Omental fat pad (tissue), 3 donors: ENCODE measurements at regions not wholly inside any gene's neighbourhood (a gene's known extent, or its start where the extent isn't known, plus 50 kb on each side); places are given as distances from the start of the nearest gene placed in this dataset.

Experiments
- ATAC-seq: fragments of 150-250 bp; one replicate; pipeline ENCODE4 v1.9.1; 2016; ENCODE audit warnings: mild to moderate bottlenecking, moderate library complexity; ENCODE audit not compliant: low FRiP score
- DNase-seq: peaks from one replicate; pipeline ENCODE4 v3.0.0-alpha.2; 2019; ENCODE audit warnings: low spot score
- TF ChIP-seq, protein P1 (sequence below), 3 donors: fragments of 450-650 bp; IDR thresholded peaks; one replicate each; pipeline ENCODE4 v1.5.1; 2016 to 2017; ENCODE audit warnings: antibody characterized with exemption in 3 of 3, mild to moderate bottlenecking in 3 of 3, moderate library complexity in 2 of 3

DNA sequence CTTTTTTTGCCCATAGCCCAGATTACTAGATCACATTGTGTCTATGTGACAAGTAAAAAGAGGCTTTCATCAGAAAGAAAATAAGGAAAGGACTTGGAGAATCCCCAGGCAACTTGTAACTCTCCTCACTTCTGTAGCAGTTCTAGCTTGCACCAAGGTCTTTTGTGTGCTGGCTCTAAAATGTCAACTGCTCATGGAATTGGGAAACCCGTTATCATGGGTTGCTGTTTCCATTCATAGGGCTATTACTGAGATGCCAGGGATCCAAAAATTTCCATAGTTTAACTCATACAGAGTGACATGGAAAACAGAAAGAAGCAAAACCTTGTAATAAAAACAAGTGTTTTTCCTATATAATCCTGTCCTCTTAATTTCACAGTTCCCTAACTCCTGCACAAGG lies 123.9 kb upstream of the FBXL7 start:
- no peak for ATAC-seq
- TF ChIP-seq, protein P1, sequence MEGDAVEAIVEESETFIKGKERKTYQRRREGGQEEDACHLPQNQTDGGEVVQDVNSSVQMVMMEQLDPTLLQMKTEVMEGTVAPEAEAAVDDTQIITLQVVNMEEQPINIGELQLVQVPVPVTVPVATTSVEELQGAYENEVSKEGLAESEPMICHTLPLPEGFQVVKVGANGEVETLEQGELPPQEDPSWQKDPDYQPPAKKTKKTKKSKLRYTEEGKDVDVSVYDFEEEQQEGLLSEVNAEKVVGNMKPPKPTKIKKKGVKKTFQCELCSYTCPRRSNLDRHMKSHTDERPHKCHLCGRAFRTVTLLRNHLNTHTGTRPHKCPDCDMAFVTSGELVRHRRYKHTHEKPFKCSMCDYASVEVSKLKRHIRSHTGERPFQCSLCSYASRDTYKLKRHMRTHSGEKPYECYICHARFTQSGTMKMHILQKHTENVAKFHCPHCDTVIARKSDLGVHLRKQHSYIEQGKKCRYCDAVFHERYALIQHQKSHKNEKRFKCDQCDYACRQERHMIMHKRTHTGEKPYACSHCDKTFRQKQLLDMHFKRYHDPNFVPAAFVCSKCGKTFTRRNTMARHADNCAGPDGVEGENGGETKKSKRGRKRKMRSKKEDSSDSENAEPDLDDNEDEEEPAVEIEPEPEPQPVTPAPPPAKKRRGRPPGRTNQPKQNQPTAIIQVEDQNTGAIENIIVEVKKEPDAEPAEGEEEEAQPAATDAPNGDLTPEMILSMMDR (IDR thresholded peaks at IDR 0.05): no peak

DNA sequence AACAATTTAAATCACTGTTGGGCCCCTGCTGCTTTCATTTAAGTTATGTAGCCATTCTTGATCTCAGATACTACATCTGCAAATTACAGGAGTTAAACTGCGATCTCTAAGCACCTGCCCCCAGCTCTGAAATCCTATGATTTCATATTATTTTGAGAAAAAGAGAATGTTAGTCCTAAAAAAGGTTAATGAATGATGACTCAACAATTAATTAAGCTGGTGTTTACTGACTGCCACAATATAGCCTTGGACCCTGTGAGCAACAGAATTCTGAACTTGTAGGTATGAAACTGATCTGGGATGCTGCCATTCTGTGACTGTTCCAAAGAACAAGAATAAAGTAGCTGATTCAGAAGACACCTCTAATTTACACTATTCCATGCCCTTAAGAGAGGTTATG lies 124.4 kb upstream of the FBXL7 start:
- ATAC-seq (no peak), DNase-seq (no peak)
- TF ChIP-seq, protein P1 (IDR thresholded peaks at IDR 0.05): no peak

More for the DNA sequence above, 123.9 kb upstream of the FBXL7 start:
- no peak for DNase-seq

DNA sequence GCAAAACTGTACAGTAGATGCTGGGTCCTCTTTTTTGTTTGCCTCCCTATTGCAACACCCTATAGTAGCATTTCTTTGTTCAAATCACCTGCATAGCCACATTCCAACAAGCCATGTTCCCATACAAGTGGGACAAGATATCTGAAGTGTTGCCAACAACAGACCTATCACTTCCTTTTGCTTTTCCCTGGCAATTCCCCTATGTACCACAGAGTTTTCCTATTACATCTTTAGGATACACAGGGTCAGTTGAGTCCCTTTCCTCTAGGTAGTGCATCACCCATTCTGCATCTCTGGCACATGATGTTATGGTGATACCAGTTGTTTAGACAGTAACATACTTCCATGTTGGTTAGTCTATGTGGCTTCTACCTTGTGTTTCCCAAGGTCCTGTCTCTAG lies 125.1 kb upstream of the FBXL7 start:
- DNase-seq: no peak

DNA sequence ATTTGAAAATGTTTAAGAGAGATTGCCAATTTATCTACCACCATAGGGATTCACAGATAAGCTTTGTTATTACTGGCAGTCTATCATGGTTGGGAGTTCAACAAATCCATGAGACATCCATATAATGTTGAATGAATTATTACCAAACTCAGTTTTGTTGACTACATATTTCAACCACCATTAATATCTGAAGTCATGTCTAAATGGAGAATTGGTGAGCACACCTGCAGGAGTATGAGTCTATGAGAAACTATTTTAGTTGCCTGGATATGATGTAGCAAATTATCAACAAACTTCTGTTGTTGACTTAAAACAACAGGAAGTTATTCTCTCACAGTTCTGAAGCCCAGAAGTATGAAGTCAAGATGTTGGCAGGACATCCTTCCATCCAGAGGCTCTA lies 126.8 kb upstream of the FBXL7 start:
- DNase-seq (no peak), ATAC-seq (no peak)
- TF ChIP-seq, protein P1 (IDR thresholded peaks at IDR 0.05): no peak

More for the DNA sequence above, 125.1 kb upstream of the FBXL7 start:
- TF ChIP-seq, protein P1 (IDR thresholded peaks at IDR 0.05): no peak
- ATAC-seq: no peak

DNA sequence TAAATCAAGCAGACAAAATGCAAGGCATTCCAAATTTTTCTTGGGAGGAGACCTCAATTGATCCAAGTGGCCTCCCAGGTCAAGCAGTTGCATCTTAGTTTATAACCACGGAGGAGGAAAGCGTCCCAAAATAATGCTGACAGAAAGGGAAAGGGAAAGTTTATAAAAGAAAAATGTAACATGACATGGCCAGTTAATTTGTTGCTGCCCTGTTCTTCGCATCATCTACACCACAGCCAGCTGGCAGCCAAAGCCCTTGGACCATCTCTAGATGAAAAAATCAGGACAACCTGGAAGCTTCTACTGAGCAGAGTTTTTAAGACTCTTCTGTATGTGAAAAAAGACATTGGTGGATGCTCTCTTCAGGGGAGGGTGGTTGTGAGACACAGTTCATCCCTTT lies 128.8 kb upstream of the FBXL7 start:
- DNase-seq (no peak), ATAC-seq (no peak)
- TF ChIP-seq, protein P1 (IDR thresholded peaks at IDR 0.05): no peak

DNA sequence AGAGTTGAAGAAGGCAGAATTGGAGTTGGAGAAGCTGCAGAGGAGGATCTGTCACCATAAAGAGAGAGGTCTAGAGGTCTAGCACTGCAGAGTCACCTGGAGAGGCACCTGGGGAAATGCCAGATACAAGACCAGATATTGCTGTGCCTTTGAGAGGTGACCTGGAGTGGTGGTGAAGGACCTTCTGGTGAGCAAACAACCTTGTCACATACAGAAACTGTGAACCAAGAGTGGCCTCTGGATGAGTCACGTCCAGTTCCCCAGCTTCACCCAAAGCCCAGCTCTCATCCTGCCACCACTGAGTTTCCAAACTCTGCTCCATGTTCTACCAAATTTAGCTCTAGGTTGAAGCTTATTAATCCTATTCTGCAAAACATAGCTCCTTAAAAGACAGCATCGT lies 131.1 kb upstream of the FBXL7 start:
- ATAC-seq (no peak), DNase-seq (no peak)
- TF ChIP-seq, protein P1 (IDR thresholded peaks at IDR 0.05): no peak

DNA sequence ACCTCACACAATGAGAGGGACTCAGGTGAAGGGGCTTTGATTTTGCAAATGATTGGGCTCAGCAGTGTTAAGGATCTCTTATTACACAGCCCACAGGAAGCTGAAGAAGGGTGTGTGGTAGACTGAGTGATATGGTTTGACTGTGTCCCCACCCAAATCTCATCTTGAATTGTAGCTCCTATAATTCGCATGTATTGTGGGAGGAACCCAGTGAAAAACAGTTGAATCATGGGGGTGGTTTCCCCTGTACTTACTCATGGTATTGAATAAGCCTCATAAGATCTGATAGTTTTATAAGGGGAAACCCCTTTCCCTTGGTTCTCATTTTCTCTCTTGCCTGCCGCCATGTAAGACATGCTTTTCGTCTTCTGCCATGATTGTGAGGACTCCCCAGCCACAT lies 132.5 kb upstream of the FBXL7 start:
- TF ChIP-seq, protein P1 (IDR thresholded peaks at IDR 0.05): no peak
- DNase-seq (no peak), ATAC-seq (no peak)
